HCT116 (cell line): ENCODE measurements at regions not wholly inside any gene's neighbourhood (a gene's known extent, or its start where the extent isn't known, plus 50 kb on each side); places are given as distances from the start of the nearest gene placed in this dataset.

ENCODE experiments used
- ATAC-seq: fragments of 200-7000 bp; cut with Tn5 transposase; 2 replicates; pipeline ENCODE4 v1.9.1; 2020; ENCODE audit warnings: mild to moderate bottlenecking, moderate library complexity
- BruUV-seq: library from RNA; stranded (reverse); fragments of 400-500 nt; replicated peaks from 2 replicates; lab custom pipeline; 2021; lab: Mats Ljungman, UMichigan
- CTCF ChIA-PET: fragments of 300-600 bp; sonication (Branson Sonifier 250); formaldehyde crosslinking; loops from one replicate; lab custom pipeline; 2021; ENCODE audit warnings: antibody characterized with exemption; lab: Charles Lee
- POLR2A ChIA-PET: fragments of 300-600, 350-600 bp; sonication (Branson Sonifier 250); formaldehyde crosslinking; loops from one replicate; lab custom pipeline; 2021; ENCODE audit warnings: antibody characterized with exemption; lab: Charles Lee
- RAD21 ChIA-PET, 2 experiments: fragments of 300-600 bp; sonication (Branson Sonifier 250); formaldehyde crosslinking; loops; one replicate each; lab custom pipeline; 2023; ENCODE audit warnings: low total read pairs in 2 of 2; ENCODE audit not compliant: uncharacterized antibody in 2 of 2, unreplicated experiment in 2 of 2, low non-redundant PET in 1 of 2; lab: Charles Lee
- DNase-seq: peaks from one replicate; pipeline ENCODE4 v3.0.0-alpha.2; 2010; ENCODE audit warnings: low read depth, low spot score
- H2AFZ ChIP-seq: fragments of 200-600 bp; shearing (Covaris generic), sonication (generic); 2 replicates; pipeline ENCODE4 v1.6.1; 2017; ENCODE audit warnings: low read depth, mixed run types, mixed read lengths, antibody characterized with exemption, low read length; ENCODE audit not compliant: poor library complexity, severe bottlenecking
- H3K27ac ChIP-seq: 2 replicates; pipeline ENCODE4 v1.5.1; 2012; ENCODE audit warnings: low read depth, low read length
- H3K27me3 ChIP-seq: fragments of 200-600 bp; sonication (generic); 2 replicates; pipeline ENCODE4 v1.6.1; 2016; ENCODE audit warnings: mixed run types, low read length, mixed read lengths; ENCODE audit not compliant: insufficient read depth
- H3K36me3 ChIP-seq, 2 experiments: fragments of 200-500 bp in 1 of 2; fragments of 200-600 bp in 1 of 2; sonication (Bioruptor generic) in 1 of 2; sonication (generic) in 1 of 2; 2 replicates each; pipeline versions ENCODE4 v1.5.1 to v1.6.1; 2014 to 2016; ENCODE audit warnings: low read length in 2 of 2, inconsistent platforms in 1 of 2, mixed read lengths in 1 of 2, mixed run types in 1 of 2; ENCODE audit not compliant: insufficient read depth in 2 of 2, control insufficient read depth in 1 of 2
- H3K4me1 ChIP-seq, 2 experiments: fragments of 200-600 bp in 1 of 2; sonication (generic) in 1 of 2; 2 replicates each; pipeline versions ENCODE4 v1.5.1 to v1.6.1; 2012 to 2017; ENCODE audit warnings: low read length in 2 of 2, inconsistent platforms in 1 of 2, mild to moderate bottlenecking in 1 of 2, mixed read lengths in 1 of 2, mixed run types in 1 of 2, moderate library complexity in 1 of 2; ENCODE audit not compliant: insufficient read depth in 2 of 2, control insufficient read depth in 1 of 2
- H3K4me2 ChIP-seq: fragments of 200-600 bp; sonication (generic); 2 replicates; pipeline ENCODE4 v1.6.1; 2017; ENCODE audit warnings: mixed run types, low read length, mixed read lengths
- H3K4me3 ChIP-seq, 2 experiments: fragments of 200-600 bp in 1 of 2; sonication (generic) in 1 of 2; replicated peaks in 1 of 2; 2 replicates each; pipeline ENCODE4 v1.5.1; 2011 to 2016; ENCODE audit warnings: low read length in 2 of 2, control low read depth in 1 of 2, low read depth in 1 of 2, mild to moderate bottlenecking in 1 of 2, mixed read lengths in 1 of 2, mixed run types in 1 of 2
- H3K79me2 ChIP-seq: fragments of 200-600 bp; sonication (generic); 2 replicates; pipeline ENCODE4 v1.6.1; 2017; ENCODE audit warnings: mild to moderate bottlenecking, mixed run types, low read length, moderate library complexity, mixed read lengths; ENCODE audit not compliant: insufficient read depth
- H3K9ac ChIP-seq: fragments of 200-600 bp; sonication (generic); 2 replicates; pipeline ENCODE4 v1.6.1; 2016; ENCODE audit warnings: low read length, mixed read lengths
- H3K9me2 ChIP-seq: fragments of 200-600 bp; sonication (generic), shearing (Covaris generic); 2 replicates; pipeline ENCODE4 v1.6.1; 2017; ENCODE audit warnings: mixed run types, mild to moderate bottlenecking, moderate library complexity; ENCODE audit not compliant: insufficient read depth
- H3K9me3 ChIP-seq, 2 experiments: fragments of 200-500 bp in 1 of 2; fragments of 200-600 bp in 1 of 2; sonication (Bioruptor generic) in 1 of 2; sonication (generic) in 1 of 2; 2 replicates each; pipeline ENCODE4 v1.6.1; 2014 to 2017; ENCODE audit warnings: low read length in 2 of 2, mixed read lengths in 2 of 2, inconsistent platforms in 1 of 2, low read depth in 1 of 2, mild to moderate bottlenecking in 1 of 2, mixed run types in 1 of 2, moderate library complexity in 1 of 2; ENCODE audit not compliant: control insufficient read depth in 1 of 2, insufficient read depth in 1 of 2
- H4K20me1 ChIP-seq: fragments of 200-600 bp; sonication (generic), shearing (Covaris generic); 2 replicates; pipeline ENCODE4 v1.6.1; 2017; ENCODE audit warnings: mixed run types, mild to moderate bottlenecking, moderate library complexity; ENCODE audit not compliant: insufficient read depth
- ATF3 ChIP-seq: IDR thresholded peaks from 2 replicates; pipeline ENCODE4 v1.6.1; 2012
- CBX3 ChIP-seq: IDR thresholded peaks from 2 replicates; pipeline ENCODE4 v1.6.1; 2012; ENCODE audit warnings: low read depth
- CEBPB ChIP-seq: IDR thresholded peaks from 2 replicates; pipeline ENCODE4 v1.6.1; 2012; ENCODE audit warnings: low read depth
- CTCF ChIP-seq, 3 experiments: fragments of 200-600 bp in 1 of 3; sonication (generic) in 1 of 3; IDR thresholded peaks in 2 of 3; conservative IDR thresholded peaks in 1 of 3; 2 replicates each; pipeline ENCODE4 v1.5.1; 2012 to 2017; ENCODE audit warnings: low read depth in 2 of 3, low read length in 2 of 3, antibody characterized with exemption in 1 of 3, borderline replicate concordance in 1 of 3, control low read depth in 1 of 3, mild to moderate bottlenecking in 1 of 3, mixed read lengths in 1 of 3, mixed run types in 1 of 3, moderate library complexity in 1 of 3; ENCODE audit not compliant: insufficient read depth in 1 of 3
- ELF1 ChIP-seq: IDR thresholded peaks from 2 replicates; pipeline ENCODE4 v1.6.1; 2012; ENCODE audit warnings: low read depth, borderline replicate concordance
- EZH2 ChIP-seq: fragments of 200-600 bp; sonication (generic); IDR thresholded peaks from 2 replicates; pipeline ENCODE4 v1.6.1; 2017; ENCODE audit warnings: antibody characterized with exemption, mixed run types
- FOSL1 ChIP-seq: IDR thresholded peaks from 2 replicates; pipeline ENCODE4 v1.6.1; 2012; ENCODE audit warnings: low read depth
- JUND ChIP-seq: IDR thresholded peaks from 2 replicates; pipeline ENCODE4 v1.6.1; 2012
- MAX ChIP-seq: IDR thresholded peaks from 2 replicates; pipeline ENCODE4 v1.6.1; 2012
- POLR2A ChIP-seq: IDR thresholded peaks from 2 replicates; pipeline ENCODE4 v1.7.0; 2011; ENCODE audit warnings: borderline replicate concordance; ENCODE audit not compliant: insufficient read depth, insufficient read length; ENCODE audit errors: extremely low read depth
- RAD21 ChIP-seq: IDR thresholded peaks from 2 replicates; pipeline ENCODE4 v1.6.1; 2012; ENCODE audit warnings: low read depth, mild to moderate bottlenecking
- SIN3A ChIP-seq: IDR thresholded peaks from 2 replicates; pipeline ENCODE4 v1.6.1; 2012; ENCODE audit warnings: low read depth
- SP1 ChIP-seq: IDR thresholded peaks from 2 replicates; pipeline ENCODE4 v1.6.1; 2012; ENCODE audit warnings: low read depth
- SRF ChIP-seq: IDR thresholded peaks from 2 replicates; pipeline ENCODE4 v1.6.1; 2012; ENCODE audit warnings: low read depth
- TCF7L2 ChIP-seq: IDR thresholded peaks from 2 replicates; pipeline ENCODE4 v1.7.0; 2011; ENCODE audit warnings: borderline replicate concordance, inconsistent platforms; ENCODE audit not compliant: insufficient read depth, insufficient read length; ENCODE audit errors: extremely low read depth
- YY1 ChIP-seq: IDR thresholded peaks from 2 replicates; pipeline ENCODE4 v1.6.1; 2011; ENCODE audit warnings: low read length, low read depth, moderate library complexity, mild to moderate bottlenecking; ENCODE audit not compliant: insufficient replicate concordance; ENCODE audit errors: extremely low read depth
- ZBTB33 ChIP-seq: IDR thresholded peaks from 2 replicates; pipeline ENCODE4 v1.6.1; 2011; ENCODE audit warnings: mild to moderate bottlenecking, low read length, moderate library complexity; ENCODE audit not compliant: insufficient replicate concordance; ENCODE audit errors: extremely low read depth
- ZFX ChIP-seq: fragments of 450-650 bp; IDR thresholded peaks from 2 replicates; pipeline ENCODE4 v1.6.1; 2017
- ZNF274 ChIP-seq: fragments of 200-500 bp; sonication (Bioruptor generic); IDR thresholded peaks from 2 replicates; pipeline ENCODE4 v1.6.1; 2014; ENCODE audit warnings: mild to moderate bottlenecking, low read depth, low read length, inconsistent platforms
- intact Hi-C: fragments of 100-400 bp; cut with micrococcal nuclease; formaldehyde crosslinking; loops from 2 replicates; pipeline ENCODE4 v1.10.0; 2022
- TF ChIP-seq, protein P1 (sequence below): IDR thresholded peaks from 2 replicates; pipeline ENCODE4 v1.6.1; 2012; ENCODE audit warnings: low read depth

DNA sequence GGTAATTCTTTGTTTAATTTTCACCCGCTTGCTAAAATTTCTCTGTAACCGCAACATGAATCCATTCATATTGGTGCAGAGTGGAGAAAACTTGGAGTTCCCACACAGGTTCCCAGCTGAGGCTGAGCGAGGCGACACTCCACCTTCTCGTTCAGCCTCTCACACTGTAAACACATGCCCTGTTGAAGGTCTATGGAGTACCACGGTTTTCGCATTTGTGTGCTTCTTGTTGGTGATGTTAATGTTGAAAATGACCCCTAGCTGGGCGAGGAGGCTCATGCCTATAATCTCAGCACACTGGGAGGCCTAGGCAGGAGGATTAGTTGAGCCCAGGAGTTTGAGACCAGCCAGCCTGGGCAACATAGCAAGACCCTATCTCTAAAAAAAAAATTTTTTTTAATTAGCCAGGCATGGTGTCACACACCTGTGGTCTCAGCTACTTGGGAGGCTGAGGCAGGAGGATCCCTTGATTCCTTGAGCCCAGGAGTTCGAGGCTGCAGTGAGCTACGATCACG is 67.2 kb downstream of the ARHGEF18 start:
- no peak for DNase-seq
- intact Hi-C loops, result no loop called here
- Histone ChIP-seq H3K9me3 (no peaks in the 10 kb centered on the region), H3K36me3 (no peaks in the 10 kb centered on the region), H3K4me3 (no peak overlapping the region), H3K27me3 (no peaks in the 10 kb centered on the region), H3K27ac (no peak overlapping the region), H3K4me2 (no peak overlapping the region), H2AFZ (no peak overlapping the region), H3K4me1 (peaks cover 14 to 18% of the 10 kb centered on the region in 2 experiments), H4K20me1 (no peaks in the 10 kb centered on the region), H3K79me2 (peaks cover 53% of the 10 kb centered on the region), H3K9me2 (no peaks in the 10 kb centered on the region), H3K9ac (no peak overlapping the region)
- ChIA-PET CTCF (interaction anchor here (0.9 kb wide), 1 partner anchor 18 kb away, joined by 3 read pairs; no protein-coding TSS in a partner anchor), RAD21 (no interaction called here), POLR2A (no interaction called here)
- no peak for TF ChIP-seq MAX
- no peak for TF ChIP-seq JUND
- TF ChIP-seq ZBTB33, result no peak
- TF ChIP-seq SIN3A, result no peak
- TF ChIP-seq, protein P1, sequence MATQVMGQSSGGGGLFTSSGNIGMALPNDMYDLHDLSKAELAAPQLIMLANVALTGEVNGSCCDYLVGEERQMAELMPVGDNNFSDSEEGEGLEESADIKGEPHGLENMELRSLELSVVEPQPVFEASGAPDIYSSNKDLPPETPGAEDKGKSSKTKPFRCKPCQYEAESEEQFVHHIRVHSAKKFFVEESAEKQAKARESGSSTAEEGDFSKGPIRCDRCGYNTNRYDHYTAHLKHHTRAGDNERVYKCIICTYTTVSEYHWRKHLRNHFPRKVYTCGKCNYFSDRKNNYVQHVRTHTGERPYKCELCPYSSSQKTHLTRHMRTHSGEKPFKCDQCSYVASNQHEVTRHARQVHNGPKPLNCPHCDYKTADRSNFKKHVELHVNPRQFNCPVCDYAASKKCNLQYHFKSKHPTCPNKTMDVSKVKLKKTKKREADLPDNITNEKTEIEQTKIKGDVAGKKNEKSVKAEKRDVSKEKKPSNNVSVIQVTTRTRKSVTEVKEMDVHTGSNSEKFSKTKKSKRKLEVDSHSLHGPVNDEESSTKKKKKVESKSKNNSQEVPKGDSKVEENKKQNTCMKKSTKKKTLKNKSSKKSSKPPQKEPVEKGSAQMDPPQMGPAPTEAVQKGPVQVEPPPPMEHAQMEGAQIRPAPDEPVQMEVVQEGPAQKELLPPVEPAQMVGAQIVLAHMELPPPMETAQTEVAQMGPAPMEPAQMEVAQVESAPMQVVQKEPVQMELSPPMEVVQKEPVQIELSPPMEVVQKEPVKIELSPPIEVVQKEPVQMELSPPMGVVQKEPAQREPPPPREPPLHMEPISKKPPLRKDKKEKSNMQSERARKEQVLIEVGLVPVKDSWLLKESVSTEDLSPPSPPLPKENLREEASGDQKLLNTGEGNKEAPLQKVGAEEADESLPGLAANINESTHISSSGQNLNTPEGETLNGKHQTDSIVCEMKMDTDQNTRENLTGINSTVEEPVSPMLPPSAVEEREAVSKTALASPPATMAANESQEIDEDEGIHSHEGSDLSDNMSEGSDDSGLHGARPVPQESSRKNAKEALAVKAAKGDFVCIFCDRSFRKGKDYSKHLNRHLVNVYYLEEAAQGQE, result no peak
- TF ChIP-seq ELF1, result no peak
- TF ChIP-seq ZFX, result no peak
- no peak for TF ChIP-seq CEBPB
- no peak for TF ChIP-seq ZNF274
- TF ChIP-seq ATF3, result no peak
- TF ChIP-seq FOSL1, result no peak
- no peak for TF ChIP-seq SP1
- no peak for TF ChIP-seq RAD21
- TF ChIP-seq EZH2, result no peak
- TF ChIP-seq SRF, result no peak
- no peak for TF ChIP-seq YY1
- TF ChIP-seq CTCF (IDR thresholded peaks at IDR 0.05 in 2 of 3, conservative IDR thresholded peaks at IDR 0.05 in 1 of 3; ENCODE audit: borderline replicate concordance in 1 of 3, insufficient read depth in 1 of 3, low read depth in 2 of 3, low read length in 2 of 3), result no peak
- TF ChIP-seq TCF7L2, result no peak
- no peak for TF ChIP-seq CBX3
- TF ChIP-seq POLR2A, result no peak
- no TSS peak for BruUV-seq
- no peak for ATAC-seq
